NCI-H2171 (cell line): ENCODE measurements at regions not wholly inside any gene's neighbourhood (a gene's known extent, or its start where the extent isn't known, plus 50 kb on each side); places are given as distances from the start of the nearest gene placed in this dataset.

Source experiments
- DNase-seq: peaks from one replicate; lab custom pipeline; 2025; lab: John Stamatoyannopoulos, UW

DNA sequence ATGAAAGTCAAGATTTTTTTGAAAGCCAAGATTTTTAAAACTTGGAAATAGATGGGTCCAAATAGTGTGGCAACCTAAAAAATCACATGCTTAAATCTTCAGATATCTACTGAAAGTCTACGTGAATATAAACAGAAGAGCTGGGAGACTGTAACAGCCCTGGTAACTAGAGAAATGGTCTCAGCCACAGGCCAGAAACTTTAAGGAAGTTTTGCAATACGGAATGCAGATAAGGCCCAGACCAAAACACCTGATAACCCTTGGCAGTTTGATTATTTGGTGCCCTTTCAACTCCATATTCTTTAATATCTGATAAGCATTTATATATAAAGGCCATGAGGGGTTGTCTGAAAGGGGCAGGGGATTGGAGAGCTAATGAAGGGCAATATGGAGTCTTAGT, 537.3 kb upstream of the TGFBR2 start:
- DNase-seq: no peak

DNA sequence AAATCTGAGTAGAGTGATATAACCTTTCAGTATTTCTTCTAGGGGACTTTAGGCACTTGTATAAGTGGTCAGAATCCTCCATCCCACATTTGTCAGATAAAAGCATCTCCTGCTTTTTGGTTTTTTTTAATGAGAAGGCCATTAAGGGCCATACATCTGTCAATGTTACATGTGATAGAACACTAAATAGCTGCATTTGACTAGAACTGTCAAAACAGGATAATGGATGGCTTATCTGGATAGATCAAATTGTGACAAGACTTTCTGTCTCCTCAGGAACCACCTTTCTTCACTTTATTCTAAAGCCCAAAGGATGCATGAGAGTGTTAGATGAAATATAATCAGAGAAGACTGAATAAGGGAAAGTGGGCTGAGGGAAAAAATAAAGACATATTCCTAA, 533.4 kb upstream of the TGFBR2 start:
- DNase-seq: no peak

DNA sequence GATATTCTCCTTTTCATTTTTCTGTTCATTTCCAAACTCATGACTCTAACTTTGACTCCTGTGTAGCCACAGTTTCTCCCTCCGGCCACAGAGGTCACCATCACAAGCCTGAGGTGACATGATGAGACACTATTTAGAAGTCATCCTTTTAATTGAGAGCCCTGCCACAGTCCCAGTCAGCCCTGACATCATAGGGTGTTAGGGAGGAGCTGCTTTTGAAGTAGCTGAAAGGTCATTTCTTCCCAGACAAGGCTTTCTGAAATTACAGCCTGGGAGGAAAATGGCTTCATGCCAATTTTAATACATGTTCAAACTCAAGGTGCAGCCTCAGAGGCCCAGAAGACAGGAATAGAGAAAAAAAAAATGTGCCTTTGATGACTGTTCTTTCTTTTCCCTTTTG, 532.8 kb upstream of the TGFBR2 start:
- DNase-seq: no peak

DNA sequence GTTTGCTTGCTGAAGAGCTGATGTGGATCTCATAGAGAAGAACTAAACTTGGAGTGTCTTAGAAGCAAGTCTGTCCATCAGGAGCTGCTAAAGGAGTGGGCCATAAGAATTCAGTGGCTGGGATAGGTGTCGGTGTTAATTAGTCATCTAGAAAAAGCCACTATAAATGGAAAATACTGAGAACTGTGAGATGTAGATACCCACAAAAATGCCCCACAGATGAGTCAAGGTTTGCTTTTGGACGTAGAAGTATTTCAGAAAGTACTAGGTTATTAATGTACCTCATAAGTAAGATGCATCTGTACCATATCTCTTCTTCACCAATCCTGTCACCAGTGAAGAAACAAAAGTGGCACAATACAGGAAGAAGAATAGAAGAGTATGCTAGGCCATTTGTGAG, 530.9 kb upstream of the TGFBR2 start:
- no peak for DNase-seq

DNA sequence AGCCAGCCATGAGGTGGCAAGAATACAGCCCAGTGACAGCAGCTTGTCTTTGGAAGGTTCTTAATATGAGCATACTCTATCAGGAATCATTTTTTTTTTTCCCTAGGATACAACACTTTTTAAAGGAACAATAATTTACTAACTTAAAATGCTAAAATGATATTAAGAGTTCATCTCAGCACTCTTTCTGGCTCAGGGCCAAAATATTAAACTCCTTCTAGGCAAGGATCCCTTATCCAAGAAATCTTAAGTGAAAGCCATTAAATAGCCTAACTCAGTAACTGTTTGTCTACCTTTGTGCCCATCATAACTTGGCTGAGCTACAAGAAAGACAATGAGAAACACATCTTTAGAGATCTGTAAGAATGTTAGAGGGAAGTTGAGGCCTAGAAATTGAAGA, 529.5 kb upstream of the TGFBR2 start:
- DNase-seq: no peak

DNA sequence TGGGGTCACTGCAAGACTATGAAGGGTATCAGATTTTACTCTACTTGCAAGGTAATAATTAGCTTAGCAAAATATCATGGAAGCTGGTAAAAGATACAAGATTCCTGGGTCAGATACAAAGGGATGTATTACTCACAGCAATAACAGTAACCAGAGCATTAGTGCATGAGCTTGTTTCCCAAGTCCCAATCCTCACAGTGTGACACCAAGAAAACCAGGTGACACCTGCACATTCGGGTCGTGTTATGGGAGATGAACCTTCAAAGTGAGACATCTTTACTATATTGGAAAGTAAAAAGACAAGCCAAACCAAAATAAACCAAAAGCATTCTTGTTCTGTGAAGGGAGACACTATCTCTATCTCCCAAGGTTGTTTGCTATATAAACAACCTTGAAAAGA, 528.7 kb upstream of the TGFBR2 start:
- no peak for DNase-seq

DNA sequence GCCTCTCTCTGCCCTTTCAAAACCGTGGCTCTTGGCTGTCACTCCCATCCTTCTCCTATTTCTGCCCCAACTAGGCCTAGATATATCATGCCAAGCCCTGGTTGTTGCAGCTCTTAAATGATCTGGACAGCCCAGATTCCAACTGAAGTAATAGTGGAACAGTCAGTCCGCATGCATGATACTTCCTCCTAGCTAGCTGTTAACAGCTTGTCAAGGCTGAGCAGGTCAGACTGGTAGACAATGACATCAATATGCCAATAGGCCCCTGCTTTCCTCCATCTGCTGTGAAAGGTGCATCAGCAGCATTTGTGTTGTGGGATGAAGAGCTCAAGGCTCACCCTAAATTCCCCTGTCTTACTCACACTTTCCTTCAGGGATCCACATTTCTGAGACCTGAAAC, 527.7 kb upstream of the TGFBR2 start:
- no peak for DNase-seq

DNA sequence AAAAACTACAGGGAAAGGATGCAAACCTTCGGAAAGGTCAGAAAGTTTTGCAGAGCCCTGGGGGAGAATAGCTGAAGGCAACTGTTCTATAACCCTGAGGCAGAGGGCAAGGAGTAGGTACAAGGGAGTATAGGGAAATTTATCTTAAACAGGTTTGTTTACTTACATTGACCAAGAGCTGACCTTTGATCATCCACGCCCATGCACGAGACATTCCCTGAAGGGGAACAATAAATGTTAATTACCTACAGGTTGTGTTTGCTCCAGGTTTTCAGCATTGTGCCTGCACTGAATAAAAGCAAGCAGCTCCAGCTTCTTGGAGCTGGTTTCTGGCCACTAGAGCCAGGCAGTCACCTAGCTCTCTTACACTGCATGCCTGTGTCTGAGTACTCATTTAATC, 524.5 kb upstream of the TGFBR2 start:
- no peak for DNase-seq

DNA sequence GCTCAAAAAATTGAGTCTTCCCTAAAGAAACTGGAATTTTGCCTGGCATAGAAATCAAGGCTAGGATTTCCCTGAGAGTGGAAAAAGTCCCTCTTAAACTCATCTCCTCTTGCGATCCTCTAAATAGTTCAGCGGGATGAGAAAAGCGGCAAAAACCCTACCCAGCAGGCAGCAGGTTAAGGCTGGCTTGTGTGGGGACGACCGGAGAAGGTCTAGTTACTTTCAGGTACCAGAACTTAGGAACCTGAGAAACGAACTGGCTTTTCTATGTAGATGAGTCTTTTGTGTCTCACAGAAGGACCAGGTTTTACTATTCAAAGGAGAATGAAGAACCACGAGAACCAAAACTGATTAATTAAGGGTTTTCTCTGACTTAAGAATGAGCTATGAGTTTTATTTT, 523.7 kb upstream of the TGFBR2 start:
- no peak for DNase-seq

DNA sequence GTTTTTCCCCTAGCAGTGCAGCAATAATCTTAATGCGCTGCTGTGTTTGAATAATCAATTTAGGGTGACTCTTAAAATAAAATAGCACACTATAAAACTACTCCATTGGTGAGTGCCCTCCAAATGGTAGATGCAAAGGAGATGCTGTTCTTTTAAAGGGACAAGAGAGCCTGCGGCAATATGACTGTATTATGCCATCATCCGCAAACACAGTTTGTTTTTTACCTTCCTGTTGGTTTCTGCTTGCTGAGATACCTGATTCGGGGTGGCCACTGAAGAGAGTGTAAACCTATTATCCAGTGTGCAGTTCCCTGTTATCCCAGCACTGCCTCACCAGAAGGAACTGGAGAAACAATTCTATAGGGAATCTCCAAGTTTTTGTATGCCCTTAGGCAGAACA, 523.1 kb upstream of the TGFBR2 start:
- DNase-seq: no peak

DNA sequence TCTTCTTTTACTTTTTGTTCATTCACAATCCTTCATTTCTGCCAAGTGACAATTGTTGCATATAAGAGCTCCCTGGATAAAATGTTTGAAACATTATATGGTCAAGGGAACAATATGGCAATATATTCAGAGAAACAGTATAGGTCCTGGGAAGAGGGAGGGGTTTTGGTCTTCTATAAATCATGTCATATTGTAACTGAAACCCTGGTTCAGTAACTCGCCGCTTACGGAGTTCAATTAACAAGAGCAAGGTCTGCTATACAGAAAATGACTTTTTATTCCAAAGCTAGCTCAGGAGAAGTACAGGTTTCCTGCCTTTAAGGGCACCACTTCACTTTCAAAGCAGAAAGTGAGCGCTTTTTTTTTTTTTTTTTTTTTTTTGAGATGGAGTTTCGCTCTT, 522.1 kb upstream of the TGFBR2 start:
- DNase-seq: no peak

DNA sequence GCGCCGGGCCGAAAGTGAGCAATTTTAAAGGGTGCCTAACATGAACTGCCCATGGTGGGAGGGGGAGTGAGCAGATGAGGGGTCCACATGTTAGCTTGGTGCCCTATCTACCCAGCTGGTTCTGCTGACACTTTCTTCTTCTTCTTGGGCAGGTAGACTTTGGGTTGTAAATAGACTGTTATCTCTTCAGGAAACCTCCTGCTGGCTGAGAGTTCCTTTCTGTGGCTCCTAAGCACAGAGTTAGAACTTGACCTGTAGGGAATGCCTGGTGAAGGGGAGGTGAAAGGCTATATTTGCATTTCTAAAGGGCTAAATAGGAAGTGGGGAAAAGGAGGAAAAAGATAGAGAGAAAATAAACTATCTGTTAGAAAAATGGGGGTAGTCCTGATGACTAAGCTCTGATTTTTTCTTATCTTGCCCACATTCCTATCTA, 521.4 kb upstream of the TGFBR2 start:
- no peak for DNase-seq

DNA sequence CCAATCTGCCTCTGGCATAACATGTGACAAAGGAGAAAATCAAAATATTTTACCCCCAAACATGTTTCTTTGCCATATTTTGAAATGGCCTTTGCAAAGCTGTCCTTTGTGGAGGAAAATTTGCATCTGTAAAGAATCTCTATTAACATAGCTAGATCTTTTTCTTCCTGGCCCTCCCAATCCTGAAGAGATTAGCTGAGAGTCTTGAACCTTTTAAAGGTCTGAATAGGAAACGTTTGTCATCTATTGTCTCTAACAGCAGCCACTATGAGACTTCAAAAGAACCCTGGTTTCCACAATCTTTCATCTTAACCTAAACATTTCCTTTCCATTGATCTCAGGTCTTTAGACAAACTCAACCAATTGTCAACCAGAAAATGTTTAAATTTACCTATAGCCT, 520.9 kb upstream of the TGFBR2 start:
- DNase-seq: no peak

DNA sequence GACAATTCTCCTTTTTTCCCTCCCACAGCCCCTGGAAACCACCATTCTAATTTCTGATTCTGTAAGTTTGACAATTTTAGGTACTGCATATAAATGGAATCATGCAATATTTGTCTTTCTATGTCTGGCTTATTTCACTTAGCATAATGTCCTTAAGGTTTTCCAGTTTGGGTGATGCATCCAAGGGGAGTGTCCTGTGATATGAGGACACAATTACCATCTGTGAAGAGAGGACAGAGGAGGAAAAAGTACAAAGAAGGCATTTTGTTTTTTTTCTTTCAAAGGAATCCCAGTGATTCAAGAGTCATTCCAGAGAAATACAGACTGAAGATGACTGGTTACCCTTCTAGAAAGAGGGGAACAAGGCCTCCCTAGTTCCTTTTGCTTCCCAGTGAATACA, 514.7 kb upstream of the TGFBR2 start:
- no peak for DNase-seq

DNA sequence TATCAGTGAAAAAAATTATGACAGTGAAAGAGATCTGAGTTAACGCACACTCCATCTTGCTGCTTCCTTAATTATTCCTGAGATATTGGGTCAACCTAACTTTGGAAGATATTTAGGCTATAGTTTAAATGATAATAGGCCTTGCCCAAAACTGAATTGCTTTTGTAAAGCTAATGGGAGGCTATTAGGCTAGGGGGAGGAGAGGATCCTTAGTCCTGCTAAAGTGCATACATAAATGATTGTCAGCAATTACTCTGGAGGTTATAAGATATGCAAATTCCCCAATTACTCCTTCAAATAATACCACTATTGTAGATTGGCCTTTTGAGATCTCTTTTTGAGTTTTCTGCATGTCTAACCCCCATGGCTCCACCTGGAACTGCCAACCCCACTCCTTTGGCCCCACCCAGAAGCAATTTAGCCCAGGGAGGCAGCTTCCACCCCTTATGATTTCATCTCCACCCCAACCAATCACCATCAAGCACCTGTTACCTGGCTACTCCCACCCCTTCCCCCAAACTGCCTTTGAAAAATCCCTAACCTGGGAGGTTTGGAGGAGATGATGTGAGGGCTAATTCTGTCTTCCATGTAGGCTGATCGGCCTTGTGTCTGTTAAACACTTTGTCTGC, 509.3 kb upstream of the TGFBR2 start:
- DNase-seq: no peak

DNA sequence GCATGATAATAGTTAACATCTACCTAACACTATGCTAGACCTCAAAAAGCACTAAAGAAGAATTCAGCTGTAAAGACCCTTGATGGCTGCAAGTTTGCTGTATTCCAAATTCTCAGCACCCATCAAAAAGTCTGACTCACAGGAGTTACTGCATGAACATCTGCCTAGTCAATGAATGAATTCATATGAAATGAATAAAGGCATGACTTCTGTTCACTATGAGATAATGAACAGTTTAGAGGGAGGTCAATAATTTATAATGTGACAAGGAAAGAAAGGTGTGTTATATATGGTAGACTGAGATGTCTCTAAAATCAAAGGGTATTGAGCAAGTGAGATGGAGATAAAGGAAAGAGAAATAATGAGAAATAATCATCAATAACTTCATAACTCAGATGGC, 508.2 kb upstream of the TGFBR2 start:
- no peak for DNase-seq

DNA sequence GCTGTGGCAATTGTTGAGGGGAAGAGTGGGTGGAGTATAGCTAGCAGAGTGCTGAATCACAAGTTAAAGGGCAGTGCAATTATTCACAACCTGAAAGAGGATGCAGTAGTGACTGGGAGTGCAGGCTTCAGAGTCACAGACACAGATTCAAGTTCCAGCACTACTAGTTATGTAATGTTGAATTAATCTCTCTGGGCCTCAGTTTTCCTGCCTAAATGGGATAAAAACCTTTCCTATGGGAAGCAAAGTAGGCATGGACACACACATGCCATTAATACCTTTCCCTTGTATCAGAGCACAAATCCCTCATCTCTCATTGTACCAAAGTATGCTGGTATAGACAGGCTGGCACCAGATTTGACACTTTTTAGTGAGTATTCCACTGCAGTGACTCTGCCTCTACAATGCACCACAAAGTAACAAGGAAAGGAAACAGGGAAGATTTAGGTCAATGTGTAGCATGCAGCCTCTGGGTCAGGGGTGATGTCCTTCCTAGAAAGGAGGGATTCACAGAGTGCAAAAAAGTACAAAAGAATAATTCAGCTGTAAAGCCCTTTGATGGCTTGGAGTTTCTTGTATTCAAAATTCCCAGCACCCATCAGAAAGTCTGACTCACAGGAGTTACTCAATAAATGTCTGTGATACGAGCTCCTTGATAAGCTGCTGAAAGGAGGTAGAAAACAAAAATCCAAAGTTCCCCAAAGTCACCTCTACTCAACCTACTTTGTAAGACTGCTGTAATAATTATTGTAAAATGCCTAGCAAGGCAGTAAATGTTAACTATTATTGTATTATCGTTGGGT, 507.5 kb upstream of the TGFBR2 start:
- no peak for DNase-seq

DNA sequence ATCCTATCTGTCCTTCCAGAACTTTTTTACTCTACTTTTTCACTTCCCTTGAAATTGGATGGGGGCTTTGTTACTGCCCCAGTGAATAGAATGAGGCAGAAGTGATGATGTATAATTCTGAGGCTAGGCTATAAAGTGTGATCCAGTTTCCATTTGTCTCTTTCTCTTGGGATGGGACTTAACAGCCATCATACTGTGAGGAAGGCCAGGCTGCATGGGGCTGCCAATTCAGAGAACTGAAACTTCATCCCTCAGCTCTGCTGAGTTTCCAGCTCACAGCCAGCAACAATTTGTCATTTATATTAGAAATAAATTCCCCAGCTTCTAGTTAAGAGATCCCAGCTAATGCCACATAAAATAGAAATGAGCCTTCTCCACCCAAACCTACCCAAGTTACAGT, 504.0 kb upstream of the TGFBR2 start:
- no peak for DNase-seq

DNA sequence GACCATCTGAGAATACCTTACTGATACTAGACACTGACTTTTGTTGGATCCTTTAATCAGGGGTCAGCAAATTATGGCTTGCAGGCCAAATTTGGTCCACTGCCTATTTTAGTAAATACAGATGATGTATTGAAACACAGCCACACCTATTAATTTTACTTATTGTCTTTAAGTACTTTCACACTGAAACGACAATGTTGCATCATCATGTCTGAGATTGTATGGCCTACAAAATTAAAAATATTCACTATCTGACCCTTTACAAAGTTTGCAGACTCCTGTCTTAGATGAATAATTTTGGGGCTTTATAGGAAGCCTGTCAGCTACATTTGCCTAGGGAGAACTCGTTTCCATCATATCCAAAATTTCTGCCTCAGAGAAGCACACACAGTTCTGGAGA, 503.2 kb upstream of the TGFBR2 start:
- no peak for DNase-seq

DNA sequence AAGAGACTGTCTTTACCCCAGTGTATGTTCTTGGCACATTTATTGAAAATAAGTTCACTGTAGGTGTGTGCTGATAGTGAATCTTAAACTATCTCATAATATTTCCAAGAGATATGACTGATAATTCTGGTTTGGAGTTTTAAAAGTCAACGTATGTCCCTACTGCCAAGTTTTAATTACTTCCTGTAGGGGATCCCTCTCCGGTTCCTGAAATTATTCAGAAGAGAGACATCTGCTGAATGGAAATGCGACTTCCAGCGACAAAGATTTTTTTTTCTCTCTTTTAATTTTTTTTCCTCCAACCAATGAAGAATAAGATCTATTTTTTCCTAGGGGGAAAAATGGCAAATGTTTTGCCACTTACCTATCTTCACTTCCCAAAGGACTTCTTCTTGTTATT, 498.9 kb upstream of the TGFBR2 start:
- no peak for DNase-seq

DNA sequence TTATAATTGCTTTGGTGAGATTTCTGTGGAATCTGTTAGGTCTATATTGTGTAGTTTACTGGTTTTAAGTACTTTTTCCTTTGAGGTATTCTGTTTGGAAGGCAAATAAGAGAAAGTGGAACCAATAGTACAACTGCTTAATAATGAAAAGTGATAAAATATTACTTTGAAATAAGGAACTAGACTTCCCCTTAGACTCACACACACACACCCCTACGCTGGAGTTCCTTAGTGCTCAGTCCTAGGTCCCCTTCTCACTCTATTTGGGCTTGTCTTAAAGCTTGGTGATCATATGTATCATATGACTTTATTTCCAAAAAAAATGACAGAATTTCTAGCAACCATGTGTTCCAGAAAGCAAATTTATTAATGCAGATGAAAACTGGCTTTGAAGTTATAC, 494.0 kb upstream of the TGFBR2 start:
- DNase-seq: no peak

DNA sequence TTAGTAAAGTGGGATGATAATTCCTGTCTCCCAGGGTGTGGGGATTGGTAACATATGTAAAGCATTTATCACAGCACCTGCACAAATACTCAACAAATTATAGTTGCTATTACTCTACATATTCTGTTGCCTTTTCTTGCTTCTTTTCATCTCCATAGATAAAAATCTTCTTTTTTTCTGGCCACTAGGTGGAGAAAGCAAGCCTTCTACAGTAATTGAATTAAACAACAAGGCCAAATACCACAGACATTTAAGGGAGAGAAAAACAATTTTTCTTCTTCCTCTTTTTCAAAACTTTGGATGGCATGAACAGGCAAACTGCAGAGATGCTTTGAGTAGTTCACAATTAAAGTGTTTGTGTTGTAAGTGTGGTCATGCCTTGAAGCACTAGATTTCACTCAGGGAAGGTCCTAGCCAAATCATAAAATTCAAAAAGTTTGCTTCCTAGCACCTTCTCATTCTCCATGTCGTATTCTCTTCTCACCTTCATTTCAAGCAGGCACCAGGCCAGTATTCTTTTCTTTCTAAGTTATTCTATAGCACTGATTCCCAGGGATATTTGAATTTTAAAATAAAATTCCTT, 493.4 kb upstream of the TGFBR2 start:
- no peak for DNase-seq

DNA sequence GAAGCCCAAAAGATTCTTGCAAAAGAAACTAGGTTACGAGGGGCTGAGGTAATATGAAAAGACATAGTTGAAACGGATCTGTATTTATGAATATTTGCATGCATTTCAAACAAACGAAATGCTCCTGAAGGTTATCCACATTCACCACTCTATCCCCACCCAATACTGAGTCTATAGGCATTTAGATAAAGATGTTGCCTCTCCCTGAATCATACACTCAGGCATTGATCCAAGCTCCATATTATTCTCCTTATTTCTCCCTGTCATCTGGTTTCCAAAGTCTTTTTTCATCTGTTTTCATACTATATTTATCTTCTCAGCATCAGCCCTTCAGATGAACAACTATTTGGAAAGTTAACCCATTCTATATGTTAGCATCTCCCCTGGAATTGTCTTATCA, 492.5 kb upstream of the TGFBR2 start:
- no peak for DNase-seq

DNA sequence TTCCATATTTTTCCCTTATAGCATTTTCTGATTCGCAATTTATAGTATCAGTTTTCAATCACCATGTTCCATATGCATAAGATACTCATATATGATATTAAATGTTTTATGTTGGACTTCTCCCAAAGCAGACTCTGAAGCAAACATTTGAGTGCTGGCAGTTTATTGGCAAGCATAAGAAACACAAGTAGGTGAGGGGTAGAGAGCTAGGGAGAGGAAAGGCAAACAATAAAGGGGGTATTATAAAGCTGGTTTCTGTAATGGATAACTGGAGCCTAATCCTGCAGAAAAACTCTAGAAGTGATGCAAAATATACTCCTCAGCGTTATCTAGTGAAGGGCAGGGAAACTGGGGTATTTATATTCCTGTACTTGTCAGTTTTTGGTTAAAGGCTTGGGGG, 491.5 kb upstream of the TGFBR2 start:
- no peak for DNase-seq
